H9 (cell line): ENCODE measurements at regions not wholly inside any gene's neighbourhood (a gene's known extent, or its start where the extent isn't known, plus 50 kb on each side); places are given as distances from the start of the nearest gene placed in this dataset.

Source experiments
- DNase-seq: peaks from one replicate; pipeline ENCODE4 v3.0.0-alpha.2; 2017
- H2AFZ ChIP-seq: one replicate; pipeline ENCODE4 v1.6.1; 2013; ENCODE audit warnings: mild to moderate bottlenecking, low read length, control low read depth, moderate library complexity
- H2AK5ac ChIP-seq: 2 replicates; pipeline ENCODE4 v1.6.1; 2013; ENCODE audit warnings: low read length, control low read depth, mixed read lengths; ENCODE audit not compliant: insufficient read length
- H2BK120ac ChIP-seq: one replicate; pipeline ENCODE4 v1.6.1; 2013; ENCODE audit warnings: low read depth, mild to moderate bottlenecking, low read length, control low read depth, inconsistent platforms; ENCODE audit not compliant: poor library complexity, severe bottlenecking
- H2BK12ac ChIP-seq: 2 replicates; pipeline ENCODE4 v1.6.1; 2013; ENCODE audit warnings: low read length, control low read depth, mixed read lengths, low read depth; ENCODE audit not compliant: insufficient read length
- H2BK15ac ChIP-seq: 2 replicates; pipeline ENCODE4 v1.6.1; 2013; ENCODE audit warnings: low read depth, low read length, control low read depth
- H2BK20ac ChIP-seq: one replicate; pipeline ENCODE4 v1.6.1; 2013; ENCODE audit warnings: low read depth, mild to moderate bottlenecking, low read length, control low read depth, inconsistent platforms; ENCODE audit not compliant: poor library complexity, severe bottlenecking
- H2BK5ac ChIP-seq: 2 replicates; pipeline ENCODE4 v1.6.1; 2013; ENCODE audit warnings: low read length, control low read depth, mixed read lengths; ENCODE audit not compliant: insufficient read length
- H3K14ac ChIP-seq: 2 replicates; pipeline ENCODE4 v1.6.1; 2013; ENCODE audit warnings: low read length, control low read depth; ENCODE audit not compliant: insufficient read depth
- H3K18ac ChIP-seq: 2 replicates; pipeline ENCODE4 v1.6.1; 2013; ENCODE audit warnings: low read depth, mild to moderate bottlenecking, mixed read lengths, low read length, control low read depth; ENCODE audit not compliant: insufficient read length
- H3K23ac ChIP-seq: 2 replicates; pipeline ENCODE4 v1.6.1; 2013; ENCODE audit warnings: low read length, control low read depth, mixed read lengths, low read depth; ENCODE audit not compliant: insufficient read length
- H3K23me2 ChIP-seq: 2 replicates; pipeline ENCODE4 v1.6.1; 2013; ENCODE audit warnings: low read depth, mild to moderate bottlenecking, mixed read lengths, low read length, control low read depth; ENCODE audit not compliant: insufficient read length, poor library complexity, severe bottlenecking
- H3K27ac ChIP-seq: 2 replicates; pipeline ENCODE4 v1.5.1; 2013; ENCODE audit warnings: low read length, control low read depth, mixed read lengths, low read depth; ENCODE audit not compliant: insufficient read length
- H3K27me3 ChIP-seq: 2 replicates; pipeline ENCODE4 v1.6.1; 2013; ENCODE audit warnings: low read length, control low read depth, inconsistent platforms; ENCODE audit not compliant: insufficient read depth
- H3K4ac ChIP-seq: 2 replicates; pipeline ENCODE4 v1.6.1; 2013; ENCODE audit warnings: low read depth, mild to moderate bottlenecking, control low read depth, inconsistent platforms, low read length, moderate library complexity
- H3K4me1 ChIP-seq: 2 replicates; pipeline ENCODE4 v1.6.1; 2013; ENCODE audit warnings: low read length, control low read depth, inconsistent platforms; ENCODE audit not compliant: insufficient read depth
- H3K4me2 ChIP-seq: 2 replicates; pipeline ENCODE4 v1.6.1; 2013; ENCODE audit warnings: low read length, control low read depth, mixed read lengths; ENCODE audit not compliant: insufficient read length, insufficient read depth
- H3K56ac ChIP-seq: 2 replicates; pipeline ENCODE4 v1.6.1; 2013; ENCODE audit warnings: low read depth, mild to moderate bottlenecking, mixed read lengths, low read length, control low read depth; ENCODE audit not compliant: insufficient read length
- H3K79me1 ChIP-seq: 2 replicates; pipeline ENCODE4 v1.6.1; 2013; ENCODE audit warnings: low read depth, mild to moderate bottlenecking, moderate library complexity, low read length, control low read depth, inconsistent platforms; ENCODE audit not compliant: insufficient read depth, poor library complexity, severe bottlenecking
- H3K79me2 ChIP-seq: 2 replicates; pipeline ENCODE4 v1.6.1; 2013; ENCODE audit warnings: low read length, control low read depth, inconsistent platforms; ENCODE audit not compliant: insufficient read depth
- H3K9ac ChIP-seq: 2 replicates; pipeline ENCODE4 v1.6.1; 2013; ENCODE audit warnings: low read length, control low read depth, mixed read lengths; ENCODE audit not compliant: insufficient read length; ENCODE audit errors: extremely low read depth
- H3K9me3 ChIP-seq: one replicate; pipeline ENCODE4 v1.6.1; 2013; ENCODE audit warnings: low read depth, low read length, inconsistent platforms; ENCODE audit not compliant: control insufficient read depth
- H3T11ph ChIP-seq: one replicate; pipeline ENCODE4 v1.6.1; 2013; ENCODE audit warnings: mild to moderate bottlenecking, low read length, control low read depth, inconsistent platforms
- H4K20me1 ChIP-seq: one replicate; pipeline ENCODE4 v1.6.1; 2013; ENCODE audit not compliant: control insufficient read depth, insufficient read length, insufficient read depth
- H4K5ac ChIP-seq: 2 replicates; pipeline ENCODE4 v1.6.1; 2013; ENCODE audit warnings: low read depth, mild to moderate bottlenecking, mixed read lengths, low read length, control low read depth; ENCODE audit not compliant: insufficient read length
- H4K8ac ChIP-seq: replicated peaks from 2 replicates; pipeline ENCODE4 v1.6.1; 2013; ENCODE audit warnings: low read length, control low read depth, mixed read lengths, low read depth; ENCODE audit not compliant: insufficient read length
- H4K91ac ChIP-seq: 2 replicates; pipeline ENCODE4 v1.6.1; 2013; ENCODE audit warnings: low read depth, mild to moderate bottlenecking, moderate library complexity, mixed read lengths, low read length, control low read depth; ENCODE audit not compliant: insufficient read length
- H3K27ac Mint-ChIP-seq, 3 experiments: 2 replicates in 2 of 3; 3 replicates in 1 of 3; pipeline ENCODE4 v1.8.0; 2020 to 2021; ENCODE audit warnings: mixed read lengths in 3 of 3, mild to moderate bottlenecking in 1 of 3, moderate library complexity in 1 of 3
- H3K27me3 Mint-ChIP-seq: 2 replicates; pipeline ENCODE4 v1.8.0; 2021; ENCODE audit warnings: low read depth, mild to moderate bottlenecking, moderate library complexity, mixed read lengths
- H3K36me3 Mint-ChIP-seq, 3 experiments: 2 replicates in 2 of 3; 3 replicates in 1 of 3; pipeline ENCODE4 v1.8.0; 2020 to 2021; ENCODE audit warnings: low read depth in 3 of 3, mixed read lengths in 3 of 3; ENCODE audit not compliant: insufficient read depth in 1 of 3
- H3K4me1 Mint-ChIP-seq, 2 experiments: 2 replicates each; pipeline ENCODE4 v1.8.0; 2020; ENCODE audit warnings: mixed read lengths in 2 of 2
- H3K4me3 Mint-ChIP-seq, 2 experiments: 2 replicates in 1 of 2; 3 replicates in 1 of 2; pipeline ENCODE4 v1.8.0; 2020 to 2021; ENCODE audit warnings: mild to moderate bottlenecking in 2 of 2, mixed read lengths in 2 of 2, moderate library complexity in 1 of 2
- H3K9me3 Mint-ChIP-seq, 2 experiments: 2 replicates in 1 of 2; 3 replicates in 1 of 2; pipeline ENCODE4 v1.8.0; 2020; ENCODE audit warnings: mild to moderate bottlenecking in 2 of 2, mixed read lengths in 2 of 2, moderate library complexity in 1 of 2
- CTCF ChIP-seq: fragments of 200-600 bp; sonication (generic); conservative IDR thresholded peaks from 3 replicates; pipeline ENCODE4 v1.8.0; 2021; ENCODE audit warnings: antibody characterized with exemption, mild to moderate bottlenecking
- WGBS: extraction: QIAGEN DNeasy Blood & Tissue Kit; methylation state at CpG from one replicate; pipeline ENCODE4 v1.1.7; 2013; ENCODE audit warnings: missing lambda C conversion rate, low lambda C conversion rate, mixed read lengths; ENCODE audit not compliant: insufficient read length; ENCODE audit errors: extremely low coverage; 5-methylcytosine and 5-hydroxymethylcytosine counted together

- H2BK12ac ChIP-seq = no peak overlapping the region
- no peak overlapping the region for H2BK120ac ChIP-seq
- no peak overlapping the region for H3K18ac ChIP-seq
- H3K9ac ChIP-seq = no peak overlapping the region
- WGBS = no CpG with 5 or more reads among the region's 2 CpGs
- H2AK5ac ChIP-seq = no peak overlapping the region
- no peak overlapping the region for H3K23ac ChIP-seq
- H3K4ac ChIP-seq = no peak overlapping the region
- Mint-ChIP-seq H3K27ac (no peak overlapping the region), H3K4me1 (peaks cover 0 to 3% of the 10 kb centered on the region in 2 experiments; a peak in 1 of 4 replicates), H3K9me3 (peaks cover 12 to 13% of the 10 kb centered on the region in 2 experiments), H3K4me3 (no peak overlapping the region; a peak in 1 of 5 replicates), H3K27me3 (peaks cover 15% of the 10 kb centered on the region), H3K36me3 (no peaks in the 10 kb centered on the region; a peak in 2 of 7 replicates)
- no peaks in the 10 kb centered on the region for H3K79me1 ChIP-seq
- no peak overlapping the region for H3K4me2 ChIP-seq
- H3T11ph ChIP-seq = no peak overlapping the region
- H2AFZ ChIP-seq = no peak overlapping the region
- no peak overlapping the region for H3K56ac ChIP-seq
- H3K27me3 ChIP-seq = no peaks in the 10 kb centered on the region
- H3K9me3 ChIP-seq = peaks cover 5% of the 10 kb centered on the region
- H2BK15ac ChIP-seq = no peak overlapping the region
- no peak overlapping the region for H4K8ac ChIP-seq
- H2BK5ac ChIP-seq = no peak overlapping the region
- H4K20me1 ChIP-seq = no peaks in the 10 kb centered on the region
- H4K91ac ChIP-seq = no peak overlapping the region
- H2BK20ac ChIP-seq = no peak overlapping the region
- no peaks in the 10 kb centered on the region for H3K79me2 ChIP-seq
- TF ChIP-seq CTCF = no peak
- no peak overlapping the region for H3K27ac ChIP-seq
- no peak overlapping the region for H3K14ac ChIP-seq
- no peaks in the 10 kb centered on the region for H3K23me2 ChIP-seq
- no peaks in the 10 kb centered on the region for H3K4me1 ChIP-seq
- H4K5ac ChIP-seq = no peak overlapping the region
- DNase-seq = no peak
Observed at GRCh38 chr22:34476762-34477161, 556.5 kb upstream of the LARGE1 start.
